Caki2 (cell line): ENCODE measurements at regions not wholly inside any gene's neighbourhood (a gene's known extent, or its start where the extent isn't known, plus 50 kb on each side); places are given as distances from the start of the nearest gene placed in this dataset.
A peak's percentile ranks its signal among the peaks of the same experiment; 100 is the strongest.

Experiments used
- DNase-seq: peaks from one replicate; pipeline ENCODE4 v3.0.0-alpha.2; 2015; ENCODE audit warnings: low read depth
- in situ Hi-C: cut with HindIII; loops from 2 replicates; pipeline ENCODE4 v1.10.0; 2016; ENCODE audit warnings: low sequenced_read_pairs, low pct_unique_long_range_greater_than_20kb, mixed read lengths

DNA sequence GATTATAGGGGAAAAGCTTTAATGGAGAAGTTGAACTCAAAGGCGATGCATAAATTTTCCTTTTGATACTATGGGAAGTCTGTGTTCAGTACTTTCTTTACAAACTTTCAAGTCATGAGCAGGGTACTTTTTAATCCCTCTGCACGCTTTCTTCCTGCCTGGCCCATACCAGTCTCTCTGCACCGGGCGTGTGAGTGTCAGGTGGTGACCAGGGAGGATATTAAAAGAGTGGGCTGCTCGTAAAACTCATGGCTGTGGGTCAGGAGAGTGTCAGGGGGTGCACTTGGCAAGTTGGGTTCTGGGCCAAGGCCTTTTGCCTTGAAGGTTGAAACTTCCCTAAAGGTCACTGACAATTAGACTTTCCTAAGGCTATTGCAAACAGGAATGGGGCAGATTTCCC, 367.8 kb downstream of the GPD2 start:
- no peak for DNase-seq
- in situ Hi-C loops = no loop called here

DNA sequence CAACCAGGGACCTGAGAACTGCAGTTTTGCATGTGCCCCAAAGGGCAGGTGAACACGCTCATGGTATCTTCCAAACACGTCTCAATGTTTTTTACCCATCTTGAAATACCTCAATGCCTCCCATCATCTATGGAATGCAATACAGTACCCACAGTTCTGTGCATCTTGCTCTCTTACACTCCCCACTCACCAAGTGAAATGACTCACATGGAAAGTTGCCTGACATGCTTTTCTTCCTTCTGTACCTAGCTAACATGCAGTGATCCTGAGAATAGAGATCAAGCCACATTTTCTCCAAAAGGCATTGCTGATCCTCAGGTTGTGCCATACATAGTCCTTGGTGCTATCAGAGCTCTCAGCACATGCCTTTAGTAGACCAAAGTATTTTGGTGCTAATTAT, 373.9 kb downstream of the GPD2 start:
- DNase-seq = no peak

DNA sequence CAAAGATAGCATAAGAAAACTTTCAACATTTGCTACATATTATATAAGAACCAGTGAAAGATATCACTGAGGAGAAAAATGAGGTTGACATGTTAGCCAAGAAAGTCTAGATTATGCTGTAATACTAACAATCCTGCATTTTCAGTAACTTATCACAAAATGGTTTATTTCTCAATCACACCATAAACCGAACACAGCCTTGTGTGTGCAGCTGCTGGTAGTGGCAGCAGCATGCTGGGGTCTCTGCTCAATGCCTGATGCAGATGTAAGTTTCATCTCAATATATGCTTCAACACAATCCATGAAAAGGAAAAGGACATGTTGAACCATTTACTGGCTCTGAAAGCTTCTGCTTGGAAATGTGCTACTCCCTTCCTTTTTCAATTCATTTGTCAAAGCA, 376.3 kb downstream of the GPD2 start:
- no peak for DNase-seq
- in situ Hi-C loops = no loop called here

More for the DNA sequence above, 373.9 kb downstream of the GPD2 start:
- in situ Hi-C loops = no loop called here

DNA sequence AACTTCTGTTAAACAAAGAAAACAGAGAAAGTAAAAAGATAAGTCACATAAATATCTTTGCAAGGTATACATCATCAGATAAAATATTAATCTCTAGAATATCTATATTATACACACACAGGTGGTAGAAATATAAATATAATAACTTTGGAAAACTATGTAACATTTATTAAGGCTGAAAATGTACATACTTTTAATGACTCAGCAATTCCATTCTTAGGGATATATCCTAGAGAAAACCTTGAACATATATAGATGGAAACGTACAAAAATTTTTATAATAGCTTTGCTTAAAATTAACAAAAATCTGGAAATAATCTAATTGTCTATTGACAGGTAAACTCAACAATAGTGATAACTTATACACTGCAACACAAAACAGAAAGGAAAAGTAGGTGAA, 381.3 kb downstream of the GPD2 start:
- DNase-seq = no peak
- in situ Hi-C loops = no loop called here

DNA sequence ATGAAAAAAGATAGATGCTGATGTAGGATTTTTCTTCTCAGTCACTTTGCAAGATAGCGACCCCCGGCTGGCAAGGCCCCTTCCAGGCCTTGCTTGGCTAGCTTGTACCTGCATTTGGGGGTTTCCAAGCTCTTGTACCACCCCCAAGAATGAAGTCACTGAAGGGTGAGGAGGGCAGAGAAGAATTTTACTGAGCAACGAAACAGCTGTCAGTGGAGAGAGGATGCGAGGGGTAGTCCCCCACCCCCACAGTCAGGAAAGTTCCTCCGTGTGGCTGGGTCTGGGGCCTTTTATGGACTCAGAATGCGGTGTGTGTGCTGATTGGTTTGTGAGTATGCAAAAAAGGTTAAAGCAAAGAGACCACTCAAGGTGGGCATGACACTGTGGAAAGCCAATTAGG, 382.0 kb downstream of the GPD2 start:
- in situ Hi-C loops = no loop called here
- DNase-seq = no peak

DNA sequence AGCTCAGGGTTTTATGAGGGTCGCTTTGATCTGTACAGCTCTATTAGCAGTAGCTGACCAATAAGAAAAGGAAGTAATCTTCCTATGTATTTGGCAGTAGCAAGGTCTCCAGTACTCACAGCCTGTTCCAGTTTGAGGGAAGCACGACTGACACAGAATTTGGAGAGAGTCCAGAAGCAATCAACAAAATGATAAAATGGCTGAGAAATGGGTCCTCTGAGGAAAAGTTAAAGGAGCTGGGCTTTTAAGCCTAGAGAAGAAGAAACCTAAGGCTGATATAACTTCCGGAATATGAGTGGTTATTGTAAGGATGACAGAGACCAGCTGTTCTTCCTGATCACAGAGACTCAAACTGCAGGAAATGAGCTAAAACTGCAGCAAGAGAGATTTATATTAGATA, 382.8 kb downstream of the GPD2 start:
- in situ Hi-C loops = no loop called here
- DNase-seq = no peak

DNA sequence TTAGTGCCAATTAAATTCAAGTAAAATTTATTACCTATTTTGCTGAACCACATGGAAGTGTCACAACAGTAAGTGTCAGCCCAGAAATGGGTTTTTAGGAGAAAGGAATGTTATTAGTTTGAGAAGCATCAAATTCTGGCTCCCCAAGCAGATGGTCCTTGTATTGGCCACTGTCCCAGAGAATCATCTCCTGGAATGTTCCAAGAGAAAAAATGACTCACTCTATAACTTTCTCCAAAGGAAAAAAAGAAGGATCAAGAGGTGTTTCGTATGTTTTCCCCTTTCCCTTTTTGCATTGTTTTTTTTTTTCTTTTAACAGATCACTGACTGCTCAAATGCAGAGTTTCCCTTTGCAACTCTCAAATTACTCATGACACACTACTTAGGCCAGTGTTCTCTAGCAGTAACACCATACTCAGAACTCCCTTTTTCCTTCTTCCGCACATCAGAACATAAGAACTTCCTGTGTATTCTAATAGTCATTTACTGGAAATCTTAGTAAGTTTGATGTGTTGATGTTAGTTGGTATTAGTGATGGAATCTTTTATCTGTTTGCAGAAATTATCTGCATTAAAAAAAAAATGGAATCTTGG, 390.3 kb downstream of the GPD2 start:
- in situ Hi-C loops = no loop called here
- no peak for DNase-seq

DNA sequence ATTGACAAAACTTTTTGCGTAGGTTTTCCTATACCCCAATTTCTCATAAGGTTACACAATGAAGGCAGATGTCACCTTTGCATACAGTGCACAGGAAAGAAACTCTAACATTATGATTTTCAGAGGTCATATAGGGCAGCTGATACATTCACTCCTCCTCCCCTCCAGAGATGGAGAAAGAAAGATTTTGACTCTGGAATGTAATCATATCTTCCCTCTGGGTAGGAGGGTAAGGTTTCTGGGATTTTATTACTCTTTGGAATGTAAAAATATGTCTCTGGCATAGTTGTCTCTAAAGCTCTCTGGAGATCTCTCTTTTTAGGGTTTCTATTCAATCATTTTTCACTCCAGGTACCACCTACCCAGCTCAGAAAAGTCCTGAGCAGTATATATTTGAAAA, 398.3 kb downstream of the GPD2 start:
- in situ Hi-C loops = no loop called here

DNA sequence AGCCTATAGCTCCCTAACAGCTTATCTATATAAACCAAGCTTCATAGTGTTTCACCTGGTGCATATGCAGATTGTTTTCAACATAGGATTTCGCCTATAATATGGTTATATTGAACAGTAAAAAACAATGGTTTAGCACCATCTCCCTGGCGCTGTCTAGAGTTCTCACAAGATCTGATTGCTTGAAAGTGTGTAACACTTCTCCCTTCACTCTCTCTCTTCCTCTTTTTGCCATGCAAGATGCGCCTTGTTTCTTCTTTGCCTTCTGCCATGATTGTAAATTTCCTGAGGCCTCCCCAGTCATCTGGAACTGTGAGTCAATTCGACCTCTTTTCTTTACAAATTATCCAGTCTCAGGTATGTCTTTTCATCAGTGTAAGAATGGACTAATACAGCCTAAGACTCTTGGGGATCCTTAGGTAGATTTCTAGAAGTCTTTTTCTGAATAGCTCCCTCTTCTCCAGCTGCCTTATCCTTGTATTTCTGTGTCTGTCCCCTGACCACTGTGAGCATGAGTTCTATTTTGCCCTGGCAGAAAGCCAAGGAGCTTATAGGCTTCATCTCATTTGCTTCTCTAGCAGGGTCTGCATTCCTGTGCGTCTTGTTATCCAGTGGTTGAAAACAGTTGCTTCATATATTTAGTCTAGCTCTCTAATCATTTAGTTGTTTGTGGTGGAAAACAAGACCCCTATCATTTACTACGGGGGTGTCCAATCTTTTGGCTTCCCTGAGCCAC, 401.6 kb downstream of the GPD2 start:
- no peak for DNase-seq
- in situ Hi-C loops = no loop called here

More for the DNA sequence above, 398.3 kb downstream of the GPD2 start:
- DNase-seq = no peak

DNA sequence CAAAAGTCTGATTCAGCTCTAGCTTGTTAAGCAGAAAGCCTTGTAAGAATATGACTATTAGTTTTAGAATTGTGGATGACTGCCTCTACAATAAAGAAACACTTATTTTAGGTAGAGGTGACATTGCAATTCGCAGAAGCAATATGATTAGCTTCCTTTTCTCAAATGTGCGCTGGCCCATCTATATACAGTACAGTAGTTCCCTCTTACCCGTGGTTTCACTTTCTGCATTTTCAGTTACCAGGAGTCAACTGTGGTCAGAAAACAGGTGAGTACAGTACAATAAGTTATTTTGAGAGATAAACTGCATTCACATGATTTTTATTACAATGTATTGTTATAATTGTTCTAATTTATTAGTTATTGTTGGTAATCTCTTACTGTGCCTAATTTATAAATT, 405.1 kb downstream of the GPD2 start:
- DNase-seq = no peak
- in situ Hi-C loops = no loop called here

DNA sequence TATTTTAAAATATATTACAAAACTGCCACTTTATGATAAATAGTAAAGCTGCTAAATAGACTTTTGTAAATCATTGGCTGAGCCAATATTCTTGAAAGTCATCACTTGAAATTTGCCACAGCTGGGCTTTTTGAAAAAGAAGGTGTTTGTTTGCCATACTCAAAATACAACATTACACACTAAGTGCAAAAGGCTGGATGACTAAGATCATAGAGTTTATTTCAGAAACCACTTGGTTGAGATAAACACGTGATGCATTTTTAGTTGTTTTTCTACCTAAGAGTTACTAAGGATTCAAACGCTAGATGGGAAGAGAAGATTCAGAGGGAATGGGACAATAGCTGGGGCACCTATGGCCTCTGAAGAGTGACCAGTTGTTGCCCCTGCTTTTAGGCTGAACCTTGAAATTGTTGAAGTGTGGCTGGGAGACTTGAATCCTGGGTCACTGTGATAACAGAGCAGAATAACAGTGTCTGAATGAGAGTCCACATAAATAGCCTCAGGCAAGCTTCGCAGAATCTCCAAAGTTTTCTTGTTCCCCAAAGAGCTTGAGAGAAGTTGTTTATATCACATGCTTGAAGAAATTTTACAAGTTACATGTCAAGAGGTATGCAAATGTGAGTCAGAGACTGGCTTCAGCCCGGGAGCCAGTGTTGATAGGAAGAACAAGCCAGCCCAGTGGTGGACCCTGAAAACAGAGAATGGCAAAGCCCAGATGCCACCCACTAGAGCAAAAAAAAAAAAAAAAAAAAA, 409.8 kb downstream of the GPD2 start:
- in situ Hi-C loops = no loop called here

DNA sequence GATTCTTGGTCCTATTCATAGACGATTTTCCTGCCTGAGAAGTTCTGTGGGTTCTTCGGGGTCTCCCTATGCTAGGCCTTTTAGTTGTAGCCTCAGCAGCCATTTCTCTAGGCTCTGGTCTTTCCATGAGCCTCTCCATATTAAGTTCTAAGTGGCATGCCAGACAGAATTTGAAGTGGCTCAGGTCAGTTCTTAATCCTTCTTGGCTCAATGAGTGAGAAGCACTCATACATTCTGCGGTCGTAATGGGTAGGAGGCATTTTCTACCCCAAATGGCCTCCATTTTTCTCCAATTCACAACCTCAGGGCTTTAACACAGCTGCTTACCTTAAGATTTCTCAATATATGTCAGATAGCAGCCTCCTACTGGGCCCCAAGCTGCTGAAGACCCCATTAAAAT, 405.3 kb upstream of the GALNT5 start:
- in situ Hi-C loops = no loop called here
- DNase-seq = no peak

More for the DNA sequence above, 409.8 kb downstream of the GPD2 start:
- DNase-seq = peak; percentile 18

DNA sequence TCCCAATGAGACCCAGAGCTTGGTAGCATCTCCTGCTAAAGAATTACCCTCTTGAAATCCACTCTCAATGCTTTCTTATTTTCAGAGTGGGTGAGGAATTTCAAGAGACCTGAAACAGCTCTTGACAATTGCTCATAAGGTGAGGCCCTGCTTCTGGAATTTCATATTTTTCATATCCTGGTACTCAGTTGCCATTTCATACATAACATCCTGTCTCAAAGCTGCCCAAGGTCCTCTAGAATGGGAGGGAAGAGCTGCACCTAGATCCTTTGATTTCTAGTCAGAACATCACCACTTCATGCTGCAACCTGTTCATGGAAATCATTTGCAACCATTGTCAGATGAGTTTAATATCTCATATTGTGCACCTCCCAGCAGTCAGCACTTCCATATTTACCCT, 404.8 kb upstream of the GALNT5 start:
- in situ Hi-C loops = no loop called here
- DNase-seq = no peak

DNA sequence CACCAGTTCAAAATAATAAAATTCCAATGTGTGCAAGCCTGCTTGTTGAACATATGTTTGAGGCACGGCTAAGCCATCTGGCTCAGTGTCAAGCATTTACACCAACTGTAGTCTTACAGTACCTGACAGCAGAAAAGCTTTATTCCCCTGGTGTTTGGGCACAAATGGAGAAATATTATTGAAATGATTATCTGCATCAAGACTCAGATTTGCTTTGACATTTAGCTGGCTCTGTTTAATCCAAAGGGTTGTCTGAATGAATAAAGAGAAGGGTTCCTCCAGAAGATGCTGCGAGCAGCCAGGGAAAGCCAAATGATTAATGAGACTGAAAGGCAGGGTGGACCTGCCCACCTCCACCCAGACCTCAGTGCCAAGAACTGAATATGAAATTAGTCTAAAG, 393.2 kb upstream of the GALNT5 start:
- in situ Hi-C loops = no loop called here
- no peak for DNase-seq

DNA sequence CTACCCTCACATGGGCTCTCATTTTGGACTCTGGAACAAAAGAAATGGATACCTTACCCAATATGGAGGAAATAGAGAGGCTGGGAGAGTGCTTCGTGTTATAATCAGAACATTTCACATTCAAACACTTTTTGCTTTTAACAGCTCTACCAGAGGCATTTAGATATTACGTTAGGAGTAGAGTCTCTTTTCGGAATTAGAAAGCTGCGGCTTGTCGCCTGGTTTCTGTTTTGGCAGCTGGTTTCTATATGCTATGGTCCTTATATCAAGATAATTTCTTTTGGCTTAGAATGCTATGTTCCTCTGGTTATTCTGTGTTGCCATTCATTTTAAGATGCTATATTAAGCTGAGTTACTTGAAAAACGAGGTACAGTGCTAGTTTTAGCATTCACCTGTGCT, 392.8 kb upstream of the GALNT5 start:
- in situ Hi-C loops = no loop called here
- no peak for DNase-seq

DNA sequence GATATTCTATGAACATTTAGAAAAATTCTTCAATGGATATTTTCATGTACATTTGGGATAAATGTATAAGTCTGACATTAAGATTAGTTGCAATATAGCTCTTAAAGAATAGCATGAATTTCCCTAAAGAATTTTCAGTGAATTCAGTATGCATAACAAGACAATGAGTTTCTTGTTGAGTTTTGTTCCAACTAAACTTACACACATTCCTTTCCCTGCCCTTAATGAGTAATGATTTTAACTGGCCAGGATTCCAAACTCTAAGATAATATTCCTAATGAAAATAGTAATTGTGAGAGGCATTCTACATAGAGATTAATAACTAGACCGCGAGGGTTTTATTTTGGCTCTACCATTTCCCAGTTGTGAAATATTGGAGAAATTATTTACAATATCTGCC, 390.3 kb upstream of the GALNT5 start:
- no peak for DNase-seq
- in situ Hi-C loops = no loop called here

DNA sequence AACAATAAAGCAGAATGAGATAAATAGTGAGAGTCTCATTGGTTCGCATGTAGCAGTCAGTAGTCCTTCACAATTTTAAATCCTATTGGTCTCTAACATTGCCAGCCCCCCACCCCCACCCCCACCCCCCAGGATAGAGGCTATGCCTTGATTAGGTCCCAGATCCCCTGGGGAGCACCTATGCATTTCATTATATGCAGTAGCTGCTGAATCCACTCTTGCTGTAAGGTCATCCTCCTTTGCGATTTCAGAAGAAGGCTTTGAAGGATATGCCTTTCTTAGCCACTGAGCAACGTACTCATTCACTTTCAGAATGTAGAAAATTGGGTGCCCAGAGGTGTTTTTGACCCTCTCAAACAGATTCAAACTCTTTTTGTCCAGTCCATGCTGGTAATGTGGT, 382.8 kb upstream of the GALNT5 start:
- no peak for DNase-seq
- in situ Hi-C loops = no loop called here

DNA sequence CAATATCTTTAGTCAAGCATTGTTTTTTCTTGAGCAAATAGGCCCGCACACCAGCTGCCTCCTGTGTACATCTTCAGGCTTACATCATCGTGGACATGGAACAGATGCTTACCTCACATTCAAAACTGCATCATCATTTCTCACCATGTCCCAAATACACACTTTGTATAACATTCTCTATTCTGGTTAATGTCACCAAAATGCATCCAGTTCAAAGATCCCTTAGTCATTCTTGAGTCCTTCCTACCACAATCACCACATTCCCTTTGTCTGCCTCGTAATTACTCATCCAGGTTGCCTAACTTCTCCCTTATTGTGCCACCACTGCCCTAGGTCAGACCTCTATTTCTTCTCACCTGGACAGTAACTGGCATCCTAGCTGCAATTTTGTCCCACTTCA, 373.7 kb upstream of the GALNT5 start:
- in situ Hi-C loops = no loop called here
- peak; percentile 34 for DNase-seq

DNA sequence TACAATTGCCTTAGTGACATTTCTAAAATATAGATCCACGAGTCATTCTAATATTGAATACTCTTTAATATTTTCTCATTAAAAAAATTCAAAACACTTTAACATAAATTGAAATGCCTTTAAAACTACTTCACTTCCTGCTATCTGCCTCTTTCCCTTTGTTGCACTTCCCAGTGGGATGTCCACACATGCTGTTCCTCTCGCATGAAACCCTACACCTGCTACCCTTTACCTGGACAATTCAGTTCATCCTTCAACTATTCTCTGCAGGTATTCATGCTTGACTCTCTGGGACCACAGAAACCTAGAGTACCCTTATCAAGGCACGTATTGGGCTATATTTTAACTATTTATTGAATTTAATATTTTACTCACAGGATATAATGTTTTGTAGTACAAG, 373.3 kb upstream of the GALNT5 start:
- in situ Hi-C loops = no loop called here
- DNase-seq = no peak
